GM21360 (cell line): ENCODE measurements at regions not wholly inside any gene's neighbourhood (a gene's known extent, or its start where the extent isn't known, plus 50 kb on each side); places are given as distances from the start of the nearest gene placed in this dataset.

ENCODE experiments used
- ATAC-seq: cut with Tn5 transposase; IDR thresholded peaks from one replicate; pipeline ENCODE4 v1.9.1; 2021; ENCODE audit warnings: mild to moderate bottlenecking, moderate library complexity; ENCODE audit not compliant: unreplicated experiment

DNA sequence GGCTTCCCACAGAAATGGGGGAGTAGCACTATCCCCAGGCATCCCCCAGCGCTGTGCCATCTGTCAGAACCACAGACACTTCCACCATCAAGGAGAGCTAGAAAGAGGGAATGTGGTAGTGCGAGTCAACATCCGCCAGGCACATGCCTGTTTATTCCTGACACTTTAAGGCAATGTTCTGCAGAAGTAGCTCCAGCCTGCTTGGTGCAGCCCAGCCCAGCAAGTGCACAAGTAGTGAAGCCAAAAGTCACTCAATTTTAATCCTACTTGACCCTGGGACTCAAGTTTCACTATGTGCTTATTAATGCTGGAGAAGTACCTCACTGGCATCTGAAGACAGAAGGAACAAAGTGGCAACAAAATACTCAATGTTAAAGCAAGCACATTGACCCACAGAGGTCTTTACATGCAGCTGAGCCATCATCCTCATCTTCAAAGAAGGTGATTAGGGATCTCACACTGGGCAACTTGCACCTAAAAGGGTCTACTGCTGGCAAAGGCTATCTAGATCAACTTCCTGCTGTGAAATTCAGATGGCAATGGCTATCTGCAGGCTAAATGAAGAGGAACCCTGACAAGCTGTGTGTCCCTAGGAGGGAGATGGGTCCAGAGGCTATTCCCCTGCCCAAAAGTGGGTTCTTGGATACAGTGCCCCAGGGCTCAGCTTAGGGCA lies 61.4 kb upstream of the CLDN18 start:
- ATAC-seq = no peak

DNA sequence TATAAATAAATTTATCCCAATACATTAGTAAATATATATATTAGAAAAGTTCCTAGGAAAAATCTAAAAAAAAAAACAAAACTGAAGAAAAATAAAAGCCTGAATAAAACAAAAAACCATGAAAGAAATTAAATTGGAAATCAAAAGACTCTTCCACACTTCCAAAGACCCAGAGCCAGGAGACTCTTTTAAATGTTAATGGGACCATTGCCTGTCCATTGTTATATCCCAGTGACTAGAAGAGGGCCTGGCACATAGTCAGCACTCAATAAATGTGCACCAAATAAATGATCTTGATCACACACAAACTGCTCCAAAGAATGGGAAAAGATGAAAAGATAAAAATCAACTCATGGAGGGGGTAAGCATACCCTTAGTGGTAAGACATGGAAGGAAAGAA lies 51.3 kb upstream of the CLDN18 start:
- no peak for ATAC-seq
